GM12872 (cell line): ENCODE measurements at regions not wholly inside any gene's neighbourhood (a gene's known extent, or its start where the extent isn't known, plus 50 kb on each side); places are given as distances from the start of the nearest gene placed in this dataset.

Experiments used
- TF ChIP-seq, protein P1 (sequence below): IDR thresholded peaks from 3 replicates; pipeline ENCODE4 v1.5.1; 2011; ENCODE audit warnings: low read depth, mild to moderate bottlenecking, low read length, moderate library complexity; ENCODE audit not compliant: insufficient read depth

DNA sequence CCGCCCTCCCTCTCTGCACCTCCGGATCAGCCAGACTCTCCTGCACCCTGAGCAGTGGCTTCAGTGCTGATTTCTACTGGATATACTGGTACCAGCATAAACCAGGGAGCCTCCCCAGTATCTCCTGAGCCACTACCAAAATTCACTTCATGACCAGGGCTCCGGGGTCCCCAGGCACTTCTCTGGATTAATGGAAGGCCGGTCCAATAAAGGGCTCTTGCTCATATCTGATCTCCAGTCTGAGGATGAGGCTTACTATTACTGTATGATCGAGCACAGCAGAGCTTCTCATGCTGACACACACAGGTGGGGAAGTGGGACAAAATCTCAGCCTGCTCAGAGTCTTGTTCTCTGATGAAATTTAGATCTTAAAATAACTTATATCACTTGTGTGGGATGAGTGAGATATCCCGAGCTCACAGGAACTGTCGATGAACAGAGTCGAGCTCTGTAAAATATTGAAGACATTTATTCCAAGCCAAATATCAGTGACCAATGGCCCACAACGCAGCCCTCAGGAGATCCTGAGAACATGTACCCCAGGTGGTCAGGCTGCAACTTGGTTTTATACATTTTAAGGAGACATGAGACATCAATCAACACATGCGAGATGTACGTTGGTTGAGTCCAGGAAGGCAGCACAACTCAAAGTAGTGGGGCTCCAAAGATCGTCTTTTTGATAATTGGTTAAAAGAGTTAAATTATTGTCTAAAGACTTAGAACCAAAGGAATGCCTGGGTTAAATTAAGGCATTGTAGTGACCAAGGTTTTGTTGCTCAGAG lies 93.0 kb upstream of the TOP3B start:
- TF ChIP-seq, protein P1, sequence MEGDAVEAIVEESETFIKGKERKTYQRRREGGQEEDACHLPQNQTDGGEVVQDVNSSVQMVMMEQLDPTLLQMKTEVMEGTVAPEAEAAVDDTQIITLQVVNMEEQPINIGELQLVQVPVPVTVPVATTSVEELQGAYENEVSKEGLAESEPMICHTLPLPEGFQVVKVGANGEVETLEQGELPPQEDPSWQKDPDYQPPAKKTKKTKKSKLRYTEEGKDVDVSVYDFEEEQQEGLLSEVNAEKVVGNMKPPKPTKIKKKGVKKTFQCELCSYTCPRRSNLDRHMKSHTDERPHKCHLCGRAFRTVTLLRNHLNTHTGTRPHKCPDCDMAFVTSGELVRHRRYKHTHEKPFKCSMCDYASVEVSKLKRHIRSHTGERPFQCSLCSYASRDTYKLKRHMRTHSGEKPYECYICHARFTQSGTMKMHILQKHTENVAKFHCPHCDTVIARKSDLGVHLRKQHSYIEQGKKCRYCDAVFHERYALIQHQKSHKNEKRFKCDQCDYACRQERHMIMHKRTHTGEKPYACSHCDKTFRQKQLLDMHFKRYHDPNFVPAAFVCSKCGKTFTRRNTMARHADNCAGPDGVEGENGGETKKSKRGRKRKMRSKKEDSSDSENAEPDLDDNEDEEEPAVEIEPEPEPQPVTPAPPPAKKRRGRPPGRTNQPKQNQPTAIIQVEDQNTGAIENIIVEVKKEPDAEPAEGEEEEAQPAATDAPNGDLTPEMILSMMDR, result no peak

DNA sequence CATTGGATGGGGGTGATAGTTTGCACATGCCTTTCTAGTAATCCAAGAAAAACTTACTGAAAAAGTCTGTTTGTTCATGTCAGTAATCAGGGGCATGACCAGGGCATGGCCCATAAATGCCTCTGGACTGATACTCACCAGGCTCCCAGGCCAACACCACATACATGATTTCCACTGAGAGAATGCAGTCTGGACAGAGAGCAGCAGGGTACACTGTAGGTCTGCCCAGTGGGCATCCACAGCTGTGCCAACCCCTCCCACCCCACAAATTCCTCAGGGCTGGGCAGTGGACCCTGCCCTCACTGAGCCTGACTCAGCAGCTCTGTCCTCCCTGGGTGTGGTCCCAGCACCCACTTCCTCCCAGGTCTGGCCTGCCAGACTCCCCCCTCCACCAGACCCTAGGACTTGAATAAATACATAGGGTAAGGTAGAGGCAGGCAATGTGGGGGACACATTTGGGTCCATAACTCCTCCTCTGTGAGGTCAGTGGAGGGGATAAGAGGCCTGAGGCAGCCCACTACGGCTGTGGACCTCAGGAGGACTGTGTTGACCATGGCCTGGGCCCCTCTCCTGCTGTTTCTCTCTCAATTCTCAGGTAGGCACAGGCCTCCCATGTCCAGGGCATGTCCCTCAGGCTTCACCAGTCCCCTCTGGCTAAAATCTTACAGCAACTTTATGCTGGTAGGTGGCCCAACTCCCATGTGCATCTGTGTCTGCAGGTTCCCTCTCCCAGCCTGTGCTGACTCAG lies 92.2 kb upstream of the TOP3B start:
- TF ChIP-seq, protein P1, result no peak

DNA sequence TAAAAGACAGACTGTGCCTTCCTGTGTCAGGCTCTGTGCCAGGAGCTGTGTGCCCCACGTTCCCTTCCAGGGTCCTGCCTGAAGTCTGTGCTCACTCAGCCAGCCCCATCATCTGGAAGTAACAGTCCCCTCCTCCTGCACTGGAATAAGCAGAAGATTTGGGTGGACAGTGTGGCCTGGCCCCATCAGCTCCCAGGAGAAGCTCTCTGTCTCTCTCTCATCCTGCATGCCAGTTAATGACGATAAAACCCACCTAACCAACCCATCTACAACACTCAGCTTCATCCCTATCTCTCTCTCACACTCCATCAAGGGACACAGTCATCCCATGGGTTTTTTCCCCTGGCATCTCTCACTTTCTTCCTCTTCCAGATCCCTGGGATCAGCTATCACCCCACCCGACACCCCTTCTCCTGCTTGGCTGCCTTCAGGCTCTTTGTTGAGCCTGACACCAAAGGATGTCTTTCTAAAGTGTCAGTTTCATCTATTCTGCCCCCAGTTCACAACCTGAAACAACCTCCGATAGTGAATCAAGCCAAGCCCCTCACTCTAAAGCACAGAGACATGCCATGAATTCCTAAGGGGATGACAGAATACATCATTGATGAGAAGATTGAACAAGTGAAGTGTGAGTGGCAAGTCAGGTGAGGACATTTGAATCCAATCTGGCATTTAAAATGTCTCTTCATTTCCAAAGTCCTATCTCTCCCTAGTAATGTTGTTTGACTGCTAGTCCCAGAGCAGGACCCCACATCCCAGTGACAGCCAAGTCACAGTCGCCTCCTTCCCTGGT lies 91.4 kb upstream of the TOP3B start:
- TF ChIP-seq, protein P1, result no peak

DNA sequence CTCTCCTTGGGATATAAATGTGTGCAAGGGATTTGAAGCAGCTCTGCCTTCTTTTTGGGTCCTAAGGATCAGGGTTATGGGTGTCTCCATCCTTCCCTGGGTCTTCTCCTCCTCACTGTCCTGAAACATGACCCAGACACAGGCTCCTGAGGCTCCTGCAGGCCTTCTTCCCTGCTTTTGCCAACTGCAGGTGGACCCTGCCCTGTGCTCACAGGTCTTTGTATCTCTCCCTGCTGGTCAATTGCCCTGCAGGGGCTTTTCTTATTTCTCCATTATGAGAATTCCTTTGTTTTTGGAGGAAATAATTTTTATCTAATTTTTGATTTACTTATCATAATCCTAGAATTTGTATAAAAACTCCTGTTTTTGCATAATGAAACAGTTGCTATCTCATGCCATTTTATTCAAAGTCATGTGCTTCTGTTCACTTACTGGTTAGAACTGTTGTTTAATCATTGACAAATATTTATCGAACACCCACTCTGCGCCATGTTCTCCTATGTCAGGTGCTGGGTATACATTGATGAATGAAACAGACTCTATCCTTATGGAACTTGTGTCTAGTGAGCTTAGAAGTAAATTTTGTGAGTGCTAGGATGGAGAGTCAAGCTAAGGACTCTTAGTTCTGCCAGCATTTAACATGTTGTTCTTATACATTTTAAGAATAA lies 89.7 kb upstream of the TOP3B start:
- TF ChIP-seq, protein P1, result no peak

DNA sequence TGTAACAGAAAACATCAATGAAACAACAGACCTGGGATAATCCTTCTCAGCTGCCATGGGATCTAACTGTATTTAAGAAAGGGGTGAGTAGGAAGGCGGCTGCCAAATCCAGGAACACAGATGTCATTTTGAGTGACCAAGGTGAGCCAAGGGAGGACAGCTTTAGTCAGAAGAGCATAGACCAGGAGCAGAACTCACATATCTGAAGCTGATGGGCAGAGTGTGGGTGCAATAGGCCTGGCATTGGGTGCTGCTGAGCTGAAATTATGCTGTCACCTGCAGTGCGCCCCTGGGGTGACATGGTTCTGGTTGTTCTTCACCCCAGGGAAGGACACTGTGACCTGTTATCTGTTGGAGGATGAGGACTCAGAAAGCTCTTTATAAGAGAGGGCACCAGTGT lies 88.9 kb upstream of the TOP3B start:
- TF ChIP-seq, protein P1, result no peak

DNA sequence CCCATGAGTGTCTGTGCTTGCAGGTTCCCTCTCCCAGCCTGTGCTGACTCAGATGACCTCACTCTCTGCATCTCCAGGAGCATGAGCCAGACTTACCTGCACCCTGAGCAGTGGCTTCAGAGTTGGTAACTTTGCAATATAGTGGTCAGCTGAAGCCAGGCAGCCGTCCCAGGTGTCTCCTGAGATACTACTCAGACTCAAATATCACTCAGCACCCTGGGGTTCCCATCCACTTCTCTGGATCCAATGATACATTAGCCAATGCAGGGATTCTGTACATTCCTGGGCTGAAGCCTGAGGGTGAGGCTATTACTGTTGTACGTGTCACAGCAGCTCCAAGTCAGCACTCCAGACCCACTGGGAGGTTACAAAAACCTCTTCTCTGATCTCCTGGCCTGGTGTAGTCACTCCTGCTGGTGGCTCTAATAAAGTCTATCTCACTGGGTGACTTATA lies 87.8 kb upstream of the TOP3B start:
- TF ChIP-seq, protein P1, result no peak
